K562 (cell line): ENCODE measurements at regions not wholly inside any gene's neighbourhood (a gene's known extent, or its start where the extent isn't known, plus 50 kb on each side); places are given as distances from the start of the nearest gene placed in this dataset.

Experiments
- ATAC-seq: fragments of 200-7000 bp; cut with Tn5 transposase; 3 replicates; pipeline ENCODE4 v1.9.1; 2020; ENCODE audit warnings: moderate library complexity
- BruUV-seq: library from RNA; stranded (reverse); fragments of 400-500 nt; replicated peaks from 2 replicates; lab custom pipeline; 2021; lab: Mats Ljungman, UMichigan
- CTCF ChIA-PET: fragments of 300-600 bp; formaldehyde crosslinking; extraction: SDS; loops from one replicate; lab custom pipeline; 2021; ENCODE audit warnings: low intra/inter-chr PET ratio; lab: Yijun Ruan, JAX
- POLR2A ChIA-PET: fragments of 300-600, 350-650 bp; sonication (Branson Sonifier 250); formaldehyde crosslinking; extraction: SDS; loops from one replicate; lab custom pipeline; 2021; ENCODE audit warnings: antibody characterized with exemption, inconsistent platforms; lab: Yijun Ruan, JAX
- DNase-seq, 4 experiments: peaks; one replicate each; pipeline versions ENCODE4 v3.0.0 to v3.0.0-alpha.2; 2011 to 2018; ENCODE audit warnings: low spot score in 3 of 4, mixed read lengths in 3 of 4; ENCODE audit errors: extremely low read depth in 1 of 4
- FAIRE-seq: peaks from 2 replicates; lab custom pipeline; 2011; peaks lifted over from hg19 to GRCh38; lab: Jason Lieb, UNC
- H2AFZ ChIP-seq: 2 replicates; pipeline ENCODE4 v1.6.0; 2011; ENCODE audit warnings: low read depth, low read length, control low read depth, inconsistent platforms
- H3K27ac ChIP-seq: fragments of 200-600 bp; 3 replicates; pipeline ENCODE4 v1.8.0; 2011; ENCODE audit warnings: low read depth, mild to moderate bottlenecking, control low read depth, inconsistent platforms, low read length, moderate library complexity, mixed read lengths; ENCODE audit errors: extremely low read depth
- H3K27me3 ChIP-seq, 2 experiments: fragments of 300-600 bp in 1 of 2; 2 replicates in 1 of 2; 3 replicates in 1 of 2; pipeline versions ENCODE4 v1.6.0 to v1.8.0; 2011; ENCODE audit warnings: inconsistent platforms in 2 of 2, low read length in 2 of 2, mild to moderate bottlenecking in 1 of 2, mixed read lengths in 1 of 2, moderate library complexity in 1 of 2; ENCODE audit not compliant: control insufficient read depth in 2 of 2, insufficient read depth in 2 of 2
- H3K36me3 ChIP-seq: fragments of 300-600 bp; 3 replicates; pipeline ENCODE4 v1.8.0; 2011; ENCODE audit warnings: mild to moderate bottlenecking, low read length, inconsistent platforms; ENCODE audit not compliant: control insufficient read depth, insufficient read depth
- H3K4me1 ChIP-seq, 2 experiments: fragments of 200-600 bp in 1 of 2; replicated peaks in 1 of 2; 2 replicates in 1 of 2; 3 replicates in 1 of 2; pipeline versions ENCODE4 v1.5.1 to v1.8.0; 2011; ENCODE audit warnings: inconsistent platforms in 2 of 2, low read length in 2 of 2, mild to moderate bottlenecking in 1 of 2, mixed read lengths in 1 of 2, moderate library complexity in 1 of 2; ENCODE audit not compliant: control insufficient read depth in 2 of 2, insufficient read depth in 2 of 2
- H3K4me2 ChIP-seq: 2 replicates; pipeline ENCODE4 v1.6.1; 2011; ENCODE audit warnings: low read length, control low read depth, inconsistent platforms, mixed read lengths; ENCODE audit not compliant: insufficient read depth
- H3K4me3 ChIP-seq: fragments of 200-600 bp; sonication (generic), shearing (Covaris generic); 2 replicates; pipeline ENCODE4 v1.5.1; 2016; ENCODE audit warnings: control low read depth, inconsistent platforms
- H3K79me2 ChIP-seq: fragments of 200-600 bp; 3 replicates; pipeline ENCODE4 v1.8.0; 2011; ENCODE audit warnings: low read length, inconsistent platforms; ENCODE audit not compliant: control insufficient read depth, insufficient read depth
- H3K9ac ChIP-seq, 2 experiments: 2 replicates each; pipeline versions ENCODE4 v1.6.0 to v1.6.1; 2011; ENCODE audit warnings: low read depth in 2 of 2, low read length in 2 of 2, control low read depth in 1 of 2, inconsistent platforms in 1 of 2, mild to moderate bottlenecking in 1 of 2, mixed read lengths in 1 of 2; ENCODE audit not compliant: insufficient read depth in 1 of 2
- H3K9me1 ChIP-seq: one replicate; pipeline ENCODE4 v1.6.0; 2011; ENCODE audit warnings: inconsistent platforms, mild to moderate bottlenecking, low read length, moderate library complexity; ENCODE audit not compliant: control insufficient read depth, insufficient read depth
- H3K9me3 ChIP-seq: replicated peaks from 2 replicates; pipeline ENCODE4 v1.5.1; 2011; ENCODE audit warnings: low read depth, low read length, inconsistent platforms; ENCODE audit not compliant: control insufficient read depth, insufficient read depth
- H4K20me1 ChIP-seq: replicated peaks from 2 replicates; pipeline ENCODE4 v1.6.1; 2011; ENCODE audit warnings: low read length, inconsistent platforms, mixed read lengths; ENCODE audit not compliant: control insufficient read depth, insufficient read depth
- U2AF1 ChIP-seq: fragments of 200-400 bp; formaldehyde crosslinking; optimal IDR thresholded peaks from 2 replicates; pipeline ENCODE3; 2017; ENCODE audit warnings: mild to moderate bottlenecking, low read depth, low read length, moderate library complexity
- ZEB2 ChIP-seq: fragments of 450-650 bp; IDR thresholded peaks from 2 replicates; pipeline ENCODE4 v1.6.1; 2016
- WGBS: fragments of 100-300 bp; shearing (Covaris generic); methylation state at CpG from one replicate; pipeline ENCODE4 v1.1.6; 2016; ENCODE audit warnings: low coverage, mixed read lengths; ENCODE audit not compliant: insufficient coverage; ENCODE audit errors: missing lambda C conversion rate; 5-methylcytosine and 5-hydroxymethylcytosine counted together
- in situ Hi-C: fragments of 300-500 bp; cut with MboI; formaldehyde crosslinking; loops from 4 replicates; pipeline ENCODE4 v1.15.0; 2018; ENCODE audit warnings: inconsistent platforms, mixed read lengths
- intact Hi-C: fragments of 100-400 bp; cut with micrococcal nuclease; formaldehyde crosslinking; loops from 2 replicates; pipeline ENCODE4 v1.14.2; 2022
- TF ChIP-seq, protein P1 (sequence below): fragments of 250-450 bp; sonication (Bioruptor Pico); IDR thresholded peaks from 2 replicates; pipeline ENCODE4 v1.8.0; 2022; ENCODE audit warnings: inconsistent platforms, mild to moderate bottlenecking, moderate library complexity, borderline replicate concordance

- intact Hi-C loops = no loop called here
- Histone ChIP-seq H3K27me3 (peaks cover 0 to 4% of the 10 kb centered on the region in 2 experiments; a peak in 1 of 5 replicates), H3K9me1 (no peaks in the 10 kb centered on the region), H4K20me1 (no peaks in the 10 kb centered on the region), H3K79me2 (no peaks in the 10 kb centered on the region), H3K27ac (no peak overlapping the region), H3K4me3 (no peak overlapping the region), H3K9ac (no peak overlapping the region), H2AFZ (no peak overlapping the region), H3K36me3 (no peaks in the 10 kb centered on the region), H3K4me1 (no peaks in the 10 kb centered on the region), H3K4me2 (no peak overlapping the region), H3K9me3 (no peaks in the 10 kb centered on the region)
- DNase-seq (no peak), FAIRE-seq (no peak), ATAC-seq (no peak)
- ChIA-PET CTCF (interaction anchor here (0.6 kb wide), 1 partner anchor 9 kb away, joined by 3 read pairs; no protein-coding TSS in a partner anchor), POLR2A (no interaction called here)
- BruUV-seq = no TSS peak
- TF ChIP-seq U2AF1 (no peak), ZEB2 (no peak)
- TF ChIP-seq, protein P1, sequence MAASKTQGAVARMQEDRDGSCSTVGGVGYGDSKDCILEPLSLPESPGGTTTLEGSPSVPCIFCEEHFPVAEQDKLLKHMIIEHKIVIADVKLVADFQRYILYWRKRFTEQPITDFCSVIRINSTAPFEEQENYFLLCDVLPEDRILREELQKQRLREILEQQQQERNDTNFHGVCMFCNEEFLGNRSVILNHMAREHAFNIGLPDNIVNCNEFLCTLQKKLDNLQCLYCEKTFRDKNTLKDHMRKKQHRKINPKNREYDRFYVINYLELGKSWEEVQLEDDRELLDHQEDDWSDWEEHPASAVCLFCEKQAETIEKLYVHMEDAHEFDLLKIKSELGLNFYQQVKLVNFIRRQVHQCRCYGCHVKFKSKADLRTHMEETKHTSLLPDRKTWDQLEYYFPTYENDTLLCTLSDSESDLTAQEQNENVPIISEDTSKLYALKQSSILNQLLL (CRISPR knock-in tag) = no peak
- in situ Hi-C loops = no loop called here
- WGBS = 13% methylated on average over 10 of the region's 11 CpGs
Observed at GRCh38 chr13:23506807-23507291, 63.4 kb upstream of the TNFRSF19 start.
